ENCODE measurements at regions not wholly inside any gene's neighbourhood (a gene's known extent, or its start where the extent isn't known, plus 50 kb on each side); places are given as distances from the start of the nearest gene placed in this dataset.

GRCh38 chr11:11787305-11788062, 54.3 kb upstream of the USP47 start:
- no peak for TF ChIP-seq EZH2 (IDR thresholded peaks at IDR 0.05; ENCODE audit: low read length)
- TF ChIP-seq, protein P1, sequence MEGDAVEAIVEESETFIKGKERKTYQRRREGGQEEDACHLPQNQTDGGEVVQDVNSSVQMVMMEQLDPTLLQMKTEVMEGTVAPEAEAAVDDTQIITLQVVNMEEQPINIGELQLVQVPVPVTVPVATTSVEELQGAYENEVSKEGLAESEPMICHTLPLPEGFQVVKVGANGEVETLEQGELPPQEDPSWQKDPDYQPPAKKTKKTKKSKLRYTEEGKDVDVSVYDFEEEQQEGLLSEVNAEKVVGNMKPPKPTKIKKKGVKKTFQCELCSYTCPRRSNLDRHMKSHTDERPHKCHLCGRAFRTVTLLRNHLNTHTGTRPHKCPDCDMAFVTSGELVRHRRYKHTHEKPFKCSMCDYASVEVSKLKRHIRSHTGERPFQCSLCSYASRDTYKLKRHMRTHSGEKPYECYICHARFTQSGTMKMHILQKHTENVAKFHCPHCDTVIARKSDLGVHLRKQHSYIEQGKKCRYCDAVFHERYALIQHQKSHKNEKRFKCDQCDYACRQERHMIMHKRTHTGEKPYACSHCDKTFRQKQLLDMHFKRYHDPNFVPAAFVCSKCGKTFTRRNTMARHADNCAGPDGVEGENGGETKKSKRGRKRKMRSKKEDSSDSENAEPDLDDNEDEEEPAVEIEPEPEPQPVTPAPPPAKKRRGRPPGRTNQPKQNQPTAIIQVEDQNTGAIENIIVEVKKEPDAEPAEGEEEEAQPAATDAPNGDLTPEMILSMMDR (optimal IDR thresholded peaks at IDR 0.05 in 1 of 3, IDR thresholded peaks at IDR 0.05 in 1 of 3, conservative IDR thresholded peaks at IDR 0.05 in 1 of 3; ENCODE audit: extremely low read depth in 1 of 3, insufficient read depth in 2 of 3, low read length in 3 of 3), result peak; percentile 70 to 88 (median 81)
- Histone ChIP-seq H3K4me1 (ENCODE audit: control insufficient read depth, extremely low read depth, insufficient read depth, low read length) (peaks cover 5% of the 10 kb centered on the region), H3K27me3 (ENCODE audit: control insufficient read depth, extremely low read depth, insufficient read depth, low read length) (no peaks in the 10 kb centered on the region), H3K9me1 (ENCODE audit: control insufficient read depth, extremely low read depth, insufficient read depth, low read length) (no peaks in the 10 kb centered on the region), H3K4me3 (ENCODE audit: control insufficient read depth in 2 of 3, extremely low read depth in 1 of 3, insufficient read depth in 2 of 3, low read depth in 1 of 3, low read length in 3 of 3) (no peak overlapping the region), H3K79me2 (ENCODE audit: control insufficient read depth, insufficient read depth, low read length) (no peaks in the 10 kb centered on the region), H3K27ac (ENCODE audit: control insufficient read depth, insufficient read depth, low read length) (no peak overlapping the region), H2AFZ (ENCODE audit: control insufficient read depth, low read length) (no peak overlapping the region), H4K20me1 (ENCODE audit: control insufficient read depth, extremely low read depth, insufficient read depth, low read length) (no peaks in the 10 kb centered on the region), H3K4me2 (ENCODE audit: control insufficient read depth, extremely low read depth, insufficient read depth, low read depth, low read length) (no peak overlapping the region), H3K9me3 (ENCODE audit: control insufficient read depth, low read depth, low read length) (no peaks in the 10 kb centered on the region), H3K36me3 (ENCODE audit: control insufficient read depth in 2 of 2, extremely low read depth in 1 of 2, insufficient read depth in 2 of 2, low read length in 2 of 2) (no peaks in the 10 kb centered on the region), H3K9ac (ENCODE audit: control insufficient read depth, extremely low read depth, insufficient read depth, low read length) (no peak overlapping the region)
- DNase-seq (ENCODE audit: low read depth, low spot score) (no peak), FAIRE-seq (peak; percentile 87)
- dilution Hi-C loops (cut with MboI; ENCODE audit: extremely low pct_ligation_motif_present, low sequenced_read_pairs), result no loop called here

- H3K4me1 ChIP-seq (ENCODE audit: control insufficient read depth, extremely low read depth, insufficient read depth, low read length), result peaks cover 9% of the 10 kb centered on the region
- no peaks in the 10 kb centered on the region for H3K27me3 ChIP-seq (ENCODE audit: control insufficient read depth, extremely low read depth, insufficient read depth, low read length)
- H3K27ac ChIP-seq (ENCODE audit: control insufficient read depth, insufficient read depth, low read length), result no peak overlapping the region
- H3K36me3 ChIP-seq (ENCODE audit: control insufficient read depth in 2 of 2, extremely low read depth in 1 of 2, insufficient read depth in 2 of 2, low read length in 2 of 2), result no peaks in the 10 kb centered on the region
- H2AFZ ChIP-seq (ENCODE audit: control insufficient read depth, low read length), result no peak overlapping the region
- no peak for TF ChIP-seq EZH2 (IDR thresholded peaks at IDR 0.05; ENCODE audit: low read length)
- TF ChIP-seq, protein P1 (optimal IDR thresholded peaks at IDR 0.05 in 1 of 3, IDR thresholded peaks at IDR 0.05 in 1 of 3, conservative IDR thresholded peaks at IDR 0.05 in 1 of 3; ENCODE audit: extremely low read depth in 1 of 3, insufficient read depth in 2 of 3, low read length in 3 of 3), result peak; percentile 49 to 59 (median 52)
- H3K79me2 ChIP-seq (ENCODE audit: control insufficient read depth, insufficient read depth, low read length), result no peaks in the 10 kb centered on the region
- H3K4me3 ChIP-seq (ENCODE audit: control insufficient read depth in 2 of 3, extremely low read depth in 1 of 3, insufficient read depth in 2 of 3, low read depth in 1 of 3, low read length in 3 of 3), result no peak overlapping the region
- H3K9ac ChIP-seq (ENCODE audit: control insufficient read depth, extremely low read depth, insufficient read depth, low read length), result no peak overlapping the region
- no peak for FAIRE-seq
- H3K4me2 ChIP-seq (ENCODE audit: control insufficient read depth, extremely low read depth, insufficient read depth, low read depth, low read length), result no peak overlapping the region
- DNase-seq (ENCODE audit: low read depth, low spot score), result no peak
- no peaks in the 10 kb centered on the region for H3K9me1 ChIP-seq (ENCODE audit: control insufficient read depth, extremely low read depth, insufficient read depth, low read length)
- H3K9me3 ChIP-seq (ENCODE audit: control insufficient read depth, low read depth, low read length), result no peaks in the 10 kb centered on the region
- dilution Hi-C loops (cut with MboI; ENCODE audit: extremely low pct_ligation_motif_present, low sequenced_read_pairs), result no loop called here
- H4K20me1 ChIP-seq (ENCODE audit: control insufficient read depth, extremely low read depth, insufficient read depth, low read length), result no peaks in the 10 kb centered on the region
Measured at GRCh38 chr11:11786771-11787170, 55.0 kb upstream of the USP47 start.
